HEK293T (cell line): ENCODE measurements at regions not wholly inside any gene's neighbourhood (a gene's known extent, or its start where the extent isn't known, plus 50 kb on each side); places are given as distances from the start of the nearest gene placed in this dataset.

Experiments
- SUZ12 ChIP-seq: fragments of 450-650 bp; IDR thresholded peaks from 2 replicates; pipeline ENCODE4 v1.6.1; 2016; ENCODE audit warnings: mild to moderate bottlenecking
- ZNF384 ChIP-seq: fragments of 450-650 bp; IDR thresholded peaks from 2 replicates; pipeline ENCODE4 v1.6.1; 2016
- TF ChIP-seq, protein P1 (sequence below): fragments of 450-650 bp; IDR thresholded peaks from 2 replicates; pipeline ENCODE4 v1.6.1; 2016

DNA sequence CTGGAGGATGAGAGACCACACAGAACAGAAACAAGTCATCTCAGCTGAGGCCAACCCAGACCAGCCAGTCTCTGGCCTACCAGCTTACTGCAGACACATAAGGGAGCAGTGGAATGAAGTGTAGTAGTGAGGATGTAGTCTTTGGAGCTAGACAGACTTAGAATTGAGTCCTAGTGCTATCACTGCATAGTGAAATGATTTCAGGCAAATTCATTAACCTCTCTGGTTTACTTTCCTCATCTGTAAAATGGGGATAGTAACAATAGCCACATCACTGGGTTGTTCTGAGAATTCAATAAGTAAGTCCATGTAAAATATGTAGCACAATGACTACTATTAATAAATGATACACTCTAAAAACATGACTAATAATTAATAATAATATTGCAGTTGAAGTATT is 383.8 kb downstream of the DLEU7 start:
- TF ChIP-seq, protein P1, sequence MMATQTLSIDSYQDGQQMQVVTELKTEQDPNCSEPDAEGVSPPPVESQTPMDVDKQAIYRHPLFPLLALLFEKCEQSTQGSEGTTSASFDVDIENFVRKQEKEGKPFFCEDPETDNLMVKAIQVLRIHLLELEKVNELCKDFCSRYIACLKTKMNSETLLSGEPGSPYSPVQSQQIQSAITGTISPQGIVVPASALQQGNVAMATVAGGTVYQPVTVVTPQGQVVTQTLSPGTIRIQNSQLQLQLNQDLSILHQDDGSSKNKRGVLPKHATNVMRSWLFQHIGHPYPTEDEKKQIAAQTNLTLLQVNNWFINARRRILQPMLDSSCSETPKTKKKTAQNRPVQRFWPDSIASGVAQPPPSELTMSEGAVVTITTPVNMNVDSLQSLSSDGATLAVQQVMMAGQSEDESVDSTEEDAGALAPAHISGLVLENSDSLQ, result no peak
- TF ChIP-seq ZNF384 (no peak), SUZ12 (no peak)
